GM21381 (cell line): ENCODE measurements at regions not wholly inside any gene's neighbourhood (a gene's known extent, or its start where the extent isn't known, plus 50 kb on each side); places are given as distances from the start of the nearest gene placed in this dataset.

Experiments
- ATAC-seq: cut with Tn5 transposase; IDR thresholded peaks from one replicate; pipeline ENCODE4 v1.9.1; 2021; ENCODE audit warnings: mild to moderate bottlenecking, moderate library complexity; ENCODE audit not compliant: unreplicated experiment

DNA sequence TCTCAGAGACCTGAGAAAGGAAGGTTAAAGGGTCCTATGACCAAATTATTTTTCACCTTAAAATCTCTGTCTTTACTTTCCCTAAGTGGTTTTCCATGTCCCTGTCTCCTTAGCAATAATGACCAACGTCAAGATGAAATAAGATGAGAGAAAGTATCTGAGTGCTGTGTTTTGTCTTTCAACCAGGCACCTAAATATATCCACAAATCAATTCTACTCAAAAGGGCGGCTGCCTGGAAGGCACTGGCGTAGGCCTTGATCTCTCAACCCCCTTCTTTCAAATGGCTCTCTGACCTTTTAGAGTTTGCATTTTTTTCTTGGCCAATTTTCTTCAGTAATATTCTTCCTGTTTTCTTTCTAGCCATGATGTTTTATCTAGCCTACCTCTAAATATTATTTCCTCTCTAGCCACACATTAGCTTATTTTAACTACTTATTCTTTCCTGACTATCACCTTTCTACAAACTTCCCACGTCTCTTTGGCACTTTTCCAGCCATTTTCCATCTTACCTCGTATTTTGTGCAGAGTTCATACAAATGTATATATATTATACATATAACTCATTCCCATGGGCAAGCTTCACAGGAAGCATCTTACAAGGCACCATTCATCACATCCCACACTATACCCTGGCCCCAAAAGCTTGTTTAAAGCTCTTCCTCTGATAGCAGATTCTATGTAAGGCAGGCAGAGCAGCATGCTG lies 204.5 kb downstream of the SNX18 start:
- no peak for ATAC-seq

GRCh38 chr5:54721116-54721515 lies 203.6 kb downstream of the SNX18 start:
- no peak for ATAC-seq

DNA sequence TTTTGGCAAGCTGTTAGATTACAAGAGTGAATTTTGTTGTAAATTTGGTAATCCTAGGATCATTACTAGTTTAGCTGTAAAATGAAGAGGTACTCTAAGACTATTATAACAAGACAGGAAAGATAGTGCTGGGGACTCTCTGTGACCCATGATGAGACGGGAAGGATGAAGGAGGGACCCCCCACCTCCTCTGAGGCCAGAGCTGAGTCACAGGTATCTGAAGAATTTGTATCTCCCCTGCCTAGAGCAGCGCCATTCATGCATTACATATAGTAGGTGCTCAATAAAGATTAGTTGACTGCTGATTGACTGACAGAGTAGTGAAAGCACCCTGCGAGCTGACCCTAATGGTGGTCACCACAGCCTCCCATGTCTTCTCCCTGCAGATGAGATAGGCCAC lies 202.8 kb downstream of the SNX18 start:
- ATAC-seq, result no peak

DNA sequence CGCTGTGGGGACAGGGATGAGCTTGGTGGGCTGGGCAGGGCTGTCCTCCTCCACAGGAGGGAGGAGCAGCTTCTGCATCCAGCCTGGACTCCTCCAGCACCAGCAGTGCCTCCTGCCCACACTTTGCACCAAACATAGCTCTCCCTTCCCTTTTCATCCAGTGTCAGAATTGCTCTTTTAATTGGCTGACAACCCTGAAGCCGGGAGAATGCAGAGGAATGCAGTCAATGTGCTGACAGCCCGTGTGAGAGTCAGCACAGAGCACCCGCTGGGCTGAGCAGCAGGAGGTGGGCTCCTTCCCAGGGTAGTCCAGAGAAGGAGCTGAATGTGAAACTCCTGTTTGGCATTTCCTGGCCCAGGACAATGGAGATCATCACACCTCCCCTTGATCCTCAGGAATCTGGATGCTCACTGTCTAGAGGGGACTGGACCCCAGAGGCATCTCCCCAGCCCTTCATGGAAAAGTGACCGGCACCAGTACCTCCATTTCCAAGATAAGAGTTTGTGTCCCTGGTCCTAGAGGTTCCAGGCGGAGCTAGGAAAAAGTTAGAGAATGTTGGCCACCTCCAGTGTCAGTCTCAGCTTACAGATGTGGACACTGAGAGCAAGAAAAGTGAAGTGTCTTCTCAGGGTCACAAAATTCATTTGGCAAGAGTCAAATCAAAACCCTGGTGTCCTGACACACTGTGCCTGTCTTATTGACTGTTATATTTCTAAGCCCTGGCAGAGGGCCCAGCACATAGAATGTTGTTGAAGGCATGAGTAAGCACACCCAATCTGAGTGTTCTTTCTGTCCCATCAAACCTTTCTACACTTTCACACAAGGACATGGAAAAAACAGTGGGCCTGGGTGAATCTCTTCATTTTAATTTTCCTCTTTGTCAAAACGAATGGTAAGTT lies 202.1 kb downstream of the SNX18 start:
- no peak for ATAC-seq

GRCh38 chr5:54718656-54719055 lies 201.1 kb downstream of the SNX18 start:
- no peak for ATAC-seq

DNA sequence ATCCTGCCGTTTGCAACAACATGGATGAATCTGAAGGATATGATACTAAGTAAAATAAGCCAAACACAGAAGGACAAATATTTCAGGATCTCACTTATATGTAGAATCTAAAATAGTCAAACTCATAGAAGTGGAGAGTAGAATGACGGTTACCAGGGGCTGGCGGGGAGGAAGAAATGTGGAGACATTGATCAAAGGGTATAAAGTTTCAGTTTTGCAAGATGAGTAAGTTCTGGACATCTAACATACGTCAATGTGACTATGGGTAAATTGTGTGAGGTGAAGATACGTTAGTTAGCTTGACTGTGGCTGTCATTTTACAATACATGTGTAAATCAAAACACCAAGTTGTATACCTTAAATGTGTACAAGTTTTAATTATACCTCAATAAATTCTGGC lies 200.3 kb downstream of the SNX18 start:
- no peak for ATAC-seq

DNA sequence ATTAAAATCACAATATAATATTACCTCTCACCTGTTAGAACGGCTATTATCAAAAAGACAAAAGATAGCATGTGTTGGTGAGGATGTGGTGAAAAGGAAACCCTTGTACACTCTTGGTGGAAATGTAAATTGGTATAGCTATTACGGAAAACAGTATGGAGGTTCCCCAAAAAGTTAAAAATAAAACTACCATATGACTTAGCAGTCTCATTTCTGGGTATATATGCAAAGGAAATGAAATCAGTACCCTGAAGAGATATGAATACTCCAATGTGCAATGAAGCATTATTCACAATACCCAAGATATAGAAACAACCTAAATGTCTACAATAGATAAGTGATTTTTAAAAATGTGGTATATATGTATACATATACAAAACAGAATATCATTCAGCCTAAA lies 199.9 kb downstream of the SNX18 start:
- no peak for ATAC-seq

- ATAC-seq, result no peak
These were observed 196.5 kb downstream of the SNX18 start for GRCh38 chr5:54713923-54714581.

GRCh38 chr5:54709096-54709495 lies 191.5 kb downstream of the SNX18 start:
- no peak for ATAC-seq

DNA sequence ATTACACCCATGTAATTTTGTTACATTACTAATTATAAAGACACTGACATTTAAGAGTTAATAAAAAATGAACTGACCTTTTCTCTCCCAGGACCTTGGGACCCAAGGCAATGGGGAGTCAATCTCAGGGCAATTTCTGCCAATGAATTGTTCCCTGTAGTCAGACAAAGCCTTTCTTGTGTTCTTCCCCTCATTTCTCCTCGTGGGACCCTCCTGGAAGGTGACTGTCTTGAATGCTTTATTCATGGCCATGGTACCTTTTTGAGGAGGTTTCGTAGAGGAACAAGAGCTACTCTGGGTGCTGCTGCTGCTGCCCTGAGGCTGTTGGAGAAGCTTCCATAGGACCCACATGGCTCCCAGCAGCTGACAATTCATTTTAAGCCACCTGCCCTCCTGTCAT lies 190.3 kb downstream of the SNX18 start:
- no peak for ATAC-seq

GRCh38 chr5:54705994-54706653 lies 188.6 kb downstream of the SNX18 start:
- ATAC-seq, result no peak

- no peak for ATAC-seq
These were observed 187.3 kb downstream of the SNX18 start for GRCh38 chr5:54704825-54705224.

GRCh38 chr5:54704333-54704732 lies 186.8 kb downstream of the SNX18 start:
- ATAC-seq, result no peak

DNA sequence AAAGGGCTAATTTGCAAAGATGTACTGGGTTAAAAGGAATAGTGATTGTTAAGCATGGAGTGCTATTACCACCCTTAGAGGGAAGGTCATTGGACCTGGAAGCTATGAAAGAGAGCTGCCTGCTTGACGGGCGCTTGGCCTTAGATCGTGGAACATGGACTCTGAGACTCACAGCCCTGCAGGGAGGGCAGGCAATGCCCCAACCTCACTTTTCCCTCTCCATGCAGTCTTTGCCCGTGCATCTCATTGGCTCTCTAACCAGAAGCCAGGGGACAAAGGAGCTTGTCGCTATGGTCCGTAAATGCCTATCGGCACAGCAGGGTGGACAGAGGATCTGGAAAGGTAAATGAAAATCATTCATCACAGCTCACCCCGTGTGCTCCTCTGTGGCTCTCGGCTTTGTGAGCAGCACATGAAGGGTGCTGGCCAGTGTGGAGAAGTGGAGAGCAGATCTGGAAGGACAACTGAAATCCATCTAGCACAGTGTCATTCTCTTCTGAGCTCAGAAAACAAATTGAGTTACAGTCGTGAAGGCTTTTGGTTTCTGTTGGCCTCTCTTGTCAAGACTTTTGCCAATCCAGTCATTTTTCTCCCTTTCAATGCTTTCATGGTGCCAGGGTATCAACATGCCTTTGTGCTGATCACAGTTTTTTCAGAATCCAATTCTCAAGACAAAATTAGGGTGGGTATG lies 186.2 kb downstream of the SNX18 start:
- no peak for ATAC-seq

- ATAC-seq, result no peak
These were observed 185.6 kb downstream of the SNX18 start for GRCh38 chr5:54703133-54703532.

- no peak for ATAC-seq
These were observed 184.9 kb downstream of the SNX18 start for GRCh38 chr5:54702470-54702869.

- ATAC-seq, result no peak
These were observed 183.5 kb downstream of the SNX18 start for GRCh38 chr5:54700986-54701578.

- no peak for ATAC-seq
These were observed 179.4 kb downstream of the SNX18 start for GRCh38 chr5:54696931-54697330.

DNA sequence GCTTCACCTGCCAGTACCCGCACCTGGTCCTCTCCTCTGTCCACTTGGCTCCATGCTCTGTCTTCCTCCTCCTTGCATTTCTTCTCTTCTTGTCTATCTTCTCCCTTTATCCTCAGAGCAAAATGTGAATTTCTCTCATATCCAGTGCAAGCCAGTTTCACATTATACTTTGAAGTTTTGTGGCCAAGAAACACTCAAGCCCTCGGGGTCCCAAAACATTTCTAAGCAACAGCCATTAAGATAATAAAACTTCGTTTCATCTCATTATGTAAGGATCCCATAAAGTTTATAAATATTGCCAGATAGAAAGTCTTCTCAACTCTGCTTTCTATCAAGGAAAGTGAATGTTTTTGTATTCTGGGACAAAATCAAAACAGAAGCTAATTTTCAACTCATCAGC lies 178.8 kb downstream of the SNX18 start:
- no peak for ATAC-seq
